ENCODE measurements at regions not wholly inside any gene's neighbourhood (a gene's known extent, or its start where the extent isn't known, plus 50 kb on each side); places are given as distances from the start of the nearest gene placed in this dataset.

DNA sequence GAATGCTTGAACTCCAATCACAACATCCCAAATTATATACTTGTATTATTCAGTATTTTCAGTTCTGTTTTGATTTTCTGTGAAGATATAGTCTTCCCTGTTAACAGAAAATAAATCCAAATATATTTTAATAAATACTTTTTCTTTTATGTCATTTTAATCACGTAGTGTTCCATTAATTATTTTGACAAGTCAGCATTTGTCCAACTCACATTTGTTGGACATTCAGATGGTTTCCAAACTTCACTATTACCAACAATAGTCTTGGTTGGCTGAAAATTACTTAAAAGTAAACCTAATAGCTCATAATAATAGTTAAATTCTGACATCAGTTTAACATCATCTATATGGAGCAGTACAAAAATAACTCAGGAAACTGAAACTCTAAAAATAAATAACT lies 60.7 kb upstream of the SPANXD start:
- TF ChIP-seq POLR2A (IDR thresholded peaks at IDR 0.05; ENCODE audit: low read depth, low read length) = no peak
- no peak for FAIRE-seq
- DNase-seq (ENCODE audit: insufficient read length, low spot score) = no peak

GRCh38 chrX:141760761-141761160 lies 62.2 kb upstream of the SPANXD start:
- DNase-seq (ENCODE audit: insufficient read length, low spot score) (peak; percentile 1), FAIRE-seq (peak; percentile 69)
- no peak for TF ChIP-seq POLR2A (IDR thresholded peaks at IDR 0.05; ENCODE audit: low read depth, low read length)

DNA sequence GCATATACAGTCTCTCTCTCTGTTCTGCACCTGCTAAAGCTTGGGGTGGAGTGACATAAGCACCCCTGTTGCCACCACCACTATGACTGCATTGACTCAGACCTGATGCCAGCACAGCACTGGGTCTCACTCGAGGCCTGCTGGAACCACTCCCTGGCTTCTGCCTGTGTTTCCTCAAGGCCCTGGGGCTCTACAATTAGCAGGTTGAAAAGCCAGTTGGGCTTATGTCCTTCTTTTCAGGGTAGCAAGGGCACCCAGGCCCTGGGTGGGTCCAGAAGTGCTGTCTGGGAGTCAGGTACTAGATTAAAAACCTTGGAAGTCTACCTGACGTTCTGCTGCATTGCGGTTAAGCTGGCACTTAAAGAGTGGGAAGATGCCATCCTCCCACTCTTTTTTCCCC lies 50.5 kb upstream of the MAGEC3 start:
- DNase-seq (ENCODE audit: insufficient read length, low spot score) (no peak), FAIRE-seq (no peak)
- TF ChIP-seq POLR2A (IDR thresholded peaks at IDR 0.05; ENCODE audit: low read depth, low read length) = no peak

All from H54 (cell line).